GM12878 (cell line): ENCODE measurements at regions not wholly inside any gene's neighbourhood (a gene's known extent, or its start where the extent isn't known, plus 50 kb on each side); places are given as distances from the start of the nearest gene placed in this dataset.

Experiments
- BCL3 ChIP-seq: IDR thresholded peaks from 2 replicates; pipeline ENCODE4 v1.6.1; 2011; ENCODE audit warnings: borderline replicate concordance, low read depth, mild to moderate bottlenecking, moderate library complexity, low read length; ENCODE audit not compliant: insufficient read depth, poor library complexity, severe bottlenecking
- E2F8 ChIP-seq: fragments of 450-650 bp; IDR thresholded peaks from 2 replicates; pipeline ENCODE4 v1.6.1; 2018; ENCODE audit warnings: mild to moderate bottlenecking, low read depth, moderate library complexity; ENCODE audit not compliant: partially characterized antibody
- HSF1 ChIP-seq: fragments of 150-350 bp; IDR thresholded peaks from 2 replicates; pipeline ENCODE4 v1.6.1; 2014; ENCODE audit warnings: mild to moderate bottlenecking, low read depth, low read length
- MYC ChIP-seq: IDR thresholded peaks from 2 replicates; pipeline ENCODE4 v1.6.1; 2011; ENCODE audit warnings: mild to moderate bottlenecking, low read length, moderate library complexity, inconsistent platforms; ENCODE audit not compliant: insufficient read depth, insufficient replicate concordance, insufficient read length, severe bottlenecking
- NR2C1 ChIP-seq: fragments of 450-650 bp; IDR thresholded peaks from 2 replicates; pipeline ENCODE4 v1.6.1; 2017; ENCODE audit warnings: antibody characterized with exemption, mild to moderate bottlenecking, moderate library complexity
- STAT1 ChIP-seq: fragments of 450-650 bp; conservative IDR thresholded peaks from 2 replicates; pipeline ENCODE4 v1.6.1; 2014; ENCODE audit warnings: antibody characterized with exemption, mild to moderate bottlenecking
- YBX1 ChIP-seq: fragments of 450-650 bp; IDR thresholded peaks from 2 replicates; pipeline ENCODE4 v1.6.1; 2016; ENCODE audit warnings: antibody characterized with exemption
- ZNF24 ChIP-seq: fragments of 450-650 bp; IDR thresholded peaks from 2 replicates; pipeline ENCODE4 v1.6.1; 2017; ENCODE audit warnings: antibody characterized with exemption, mild to moderate bottlenecking

DNA sequence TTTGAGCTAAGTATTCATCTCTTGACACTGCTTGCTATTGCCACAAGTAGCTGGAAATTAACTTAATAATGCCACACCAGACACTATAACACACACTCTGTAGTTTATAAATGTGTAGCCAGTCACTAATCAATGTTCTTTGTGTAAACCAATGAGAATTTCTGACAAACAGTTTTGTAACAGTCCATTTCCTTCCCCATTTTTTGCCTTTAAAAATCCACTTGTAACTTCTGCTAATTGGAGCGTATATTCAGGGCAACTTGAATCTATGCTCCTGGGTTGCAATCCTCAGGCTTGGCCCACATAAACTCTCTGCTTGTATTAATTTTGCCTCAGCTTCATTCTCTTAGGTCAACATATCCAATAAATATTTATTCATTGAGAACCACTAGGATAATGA, 125.0 kb upstream of the DHRS4 start (continued):
- TF ChIP-seq STAT1, result no peak
- no peak for TF ChIP-seq MYC
- TF ChIP-seq ZNF24, result no peak
- no peak for TF ChIP-seq BCL3
- TF ChIP-seq NR2C1, result no peak
- TF ChIP-seq E2F8, result no peak
- TF ChIP-seq HSF1, result no peak
- TF ChIP-seq YBX1, result no peak
